GM12875 (cell line): ENCODE measurements at regions not wholly inside any gene's neighbourhood (a gene's known extent, or its start where the extent isn't known, plus 50 kb on each side); places are given as distances from the start of the nearest gene placed in this dataset.

Source experiments
- H3K4me3 ChIP-seq: one replicate; pipeline ENCODE4 v1.5.1; 2011; ENCODE audit warnings: low read depth, low read length, control low read depth
- TF ChIP-seq, protein P1 (sequence below): IDR thresholded peaks from 2 replicates; pipeline ENCODE4 v1.5.1; 2011; ENCODE audit warnings: low read depth, mild to moderate bottlenecking, control low read depth, inconsistent platforms, low read length, moderate library complexity, borderline replicate concordance; ENCODE audit not compliant: insufficient read depth

- H3K4me3 ChIP-seq, result no peak overlapping the region
- TF ChIP-seq, protein P1, sequence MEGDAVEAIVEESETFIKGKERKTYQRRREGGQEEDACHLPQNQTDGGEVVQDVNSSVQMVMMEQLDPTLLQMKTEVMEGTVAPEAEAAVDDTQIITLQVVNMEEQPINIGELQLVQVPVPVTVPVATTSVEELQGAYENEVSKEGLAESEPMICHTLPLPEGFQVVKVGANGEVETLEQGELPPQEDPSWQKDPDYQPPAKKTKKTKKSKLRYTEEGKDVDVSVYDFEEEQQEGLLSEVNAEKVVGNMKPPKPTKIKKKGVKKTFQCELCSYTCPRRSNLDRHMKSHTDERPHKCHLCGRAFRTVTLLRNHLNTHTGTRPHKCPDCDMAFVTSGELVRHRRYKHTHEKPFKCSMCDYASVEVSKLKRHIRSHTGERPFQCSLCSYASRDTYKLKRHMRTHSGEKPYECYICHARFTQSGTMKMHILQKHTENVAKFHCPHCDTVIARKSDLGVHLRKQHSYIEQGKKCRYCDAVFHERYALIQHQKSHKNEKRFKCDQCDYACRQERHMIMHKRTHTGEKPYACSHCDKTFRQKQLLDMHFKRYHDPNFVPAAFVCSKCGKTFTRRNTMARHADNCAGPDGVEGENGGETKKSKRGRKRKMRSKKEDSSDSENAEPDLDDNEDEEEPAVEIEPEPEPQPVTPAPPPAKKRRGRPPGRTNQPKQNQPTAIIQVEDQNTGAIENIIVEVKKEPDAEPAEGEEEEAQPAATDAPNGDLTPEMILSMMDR, result no peak
These were observed 212.1 kb upstream of the ZNF521 start for GRCh38 chr18:25563816-25564683.

GRCh38 chr18:25563346-25563745 is 211.4 kb upstream of the ZNF521 start:
- TF ChIP-seq, protein P1, result no peak
- no peak overlapping the region for H3K4me3 ChIP-seq

DNA sequence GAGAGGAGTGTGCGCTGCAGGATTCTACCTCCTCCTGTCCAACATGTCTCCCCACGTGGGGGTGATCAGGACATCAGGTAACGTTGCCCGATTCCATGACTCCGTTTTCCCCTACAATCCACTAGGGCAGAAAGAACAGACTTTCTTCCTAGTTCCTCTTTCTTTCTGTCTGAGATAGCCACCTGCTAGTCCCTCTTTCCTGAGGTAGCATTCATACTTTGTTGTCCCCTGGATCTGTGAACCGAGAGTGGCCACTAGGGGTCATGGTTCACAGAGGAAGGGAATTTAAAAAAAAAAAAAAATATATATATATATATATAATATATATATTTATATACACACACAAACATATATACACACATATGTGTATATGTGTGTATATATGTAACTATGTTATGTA is 210.0 kb upstream of the ZNF521 start:
- no peak overlapping the region for H3K4me3 ChIP-seq
- TF ChIP-seq, protein P1, result peak; percentile 30; the same call in 1 of the 2 replicates

DNA sequence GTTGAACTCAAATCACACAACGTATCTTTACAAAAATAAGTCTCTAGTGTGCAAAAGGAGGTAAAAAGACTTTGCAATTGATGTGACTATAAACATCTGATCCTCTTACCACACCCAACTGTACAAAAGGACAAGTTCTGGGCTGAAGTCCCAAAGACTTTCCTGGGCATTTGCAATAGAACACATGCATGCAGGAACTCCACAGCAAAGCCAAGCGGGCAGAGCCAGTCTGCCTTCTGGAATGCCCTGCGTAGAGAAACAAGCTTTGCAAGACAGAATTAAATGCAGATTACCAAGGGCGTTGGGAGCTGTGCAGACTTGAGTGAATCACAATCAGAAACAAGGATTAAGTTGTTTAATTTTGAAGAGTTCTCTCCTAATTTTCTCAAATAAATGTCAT is 208.4 kb upstream of the ZNF521 start:
- TF ChIP-seq, protein P1, result no peak
- no peak overlapping the region for H3K4me3 ChIP-seq

DNA sequence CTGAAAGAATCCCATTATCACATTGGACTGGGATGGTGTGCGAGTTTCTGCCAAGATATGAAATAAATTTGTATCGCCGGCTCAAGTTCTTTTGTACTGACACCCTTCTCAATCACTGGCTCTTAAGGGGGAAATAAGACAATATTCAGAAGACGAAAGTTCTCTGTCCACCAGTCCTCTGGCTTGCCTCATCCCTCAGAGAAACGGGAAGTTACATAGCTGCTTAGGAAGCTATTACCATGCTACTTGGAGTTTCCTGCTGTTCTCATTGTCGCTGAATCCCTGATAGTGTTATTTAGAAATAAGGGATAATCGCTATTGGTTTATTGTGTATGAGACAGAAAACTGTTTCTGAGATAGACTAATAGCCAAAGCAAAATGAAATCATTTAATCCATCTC is 205.0 kb upstream of the ZNF521 start:
- H3K4me3 ChIP-seq, result no peak overlapping the region
- TF ChIP-seq, protein P1, result no peak

GRCh38 chr18:25553631-25554263 is 201.8 kb upstream of the ZNF521 start:
- no peak overlapping the region for H3K4me3 ChIP-seq
- TF ChIP-seq, protein P1, result no peak
